ENCODE measurements at regions not wholly inside any gene's neighbourhood (a gene's known extent, or its start where the extent isn't known, plus 50 kb on each side); places are given as distances from the start of the nearest gene placed in this dataset.
"Not testable (repeated sequence)": the region's sequence is repeated elsewhere in the genome, so short reads cannot be mapped to it uniquely, and the experiment has no call there.

- H3K4me1 ChIP-seq: no peaks in the 10 kb centered on the region
- no peak for DNase-seq
- H3K9me3 ChIP-seq: no peaks in the 10 kb centered on the region
- H3K4me3 ChIP-seq: no peak overlapping the region
- TF ChIP-seq POLR2A (IDR thresholded peaks at IDR 0.05): no peak
- no peak for TF ChIP-seq CTCF (IDR thresholded peaks at IDR 0.05)
- no peak overlapping the region for H3K27ac ChIP-seq
- no peaks in the 10 kb centered on the region for H3K27me3 ChIP-seq
- H3K36me3 ChIP-seq: no peaks in the 10 kb centered on the region
Measured at GRCh38 chr3:20456511-20456910, 270.5 kb upstream of the SGO1 start.

GRCh38 chr3:20451170-20451569, 265.2 kb upstream of the SGO1 start:
- no peak for DNase-seq

GRCh38 chr3:20450611-20451010, 264.6 kb upstream of the SGO1 start:
- TF ChIP-seq POLR2A (IDR thresholded peaks at IDR 0.05) (no peak), CTCF (IDR thresholded peaks at IDR 0.05) (no peak)
- DNase-seq: no peak

More at GRCh38 chr3:20451170-20451569, 265.2 kb upstream of the SGO1 start:
- no peaks in the 10 kb centered on the region for H3K36me3 ChIP-seq
- no peaks in the 10 kb centered on the region for H3K9me3 ChIP-seq
- no peak overlapping the region for H3K27ac ChIP-seq
- H3K27me3 ChIP-seq: no peaks in the 10 kb centered on the region
- H3K4me3 ChIP-seq: no peak overlapping the region
- no peaks in the 10 kb centered on the region for H3K4me1 ChIP-seq
- TF ChIP-seq POLR2A (IDR thresholded peaks at IDR 0.05) (no peak), CTCF (IDR thresholded peaks at IDR 0.05) (no peak)

GRCh38 chr3:20442846-20443245, 256.8 kb upstream of the SGO1 start:
- no peak overlapping the region for H3K4me3 ChIP-seq
- no peak for TF ChIP-seq POLR2A (IDR thresholded peaks at IDR 0.05)
- TF ChIP-seq CTCF (IDR thresholded peaks at IDR 0.05): no peak
- no peak overlapping the region for H3K27ac ChIP-seq
- no peak for DNase-seq
- H3K9me3 ChIP-seq: no peaks in the 10 kb centered on the region
- H3K27me3 ChIP-seq: no peaks in the 10 kb centered on the region
- no peaks in the 10 kb centered on the region for H3K4me1 ChIP-seq
- H3K36me3 ChIP-seq: no peaks in the 10 kb centered on the region

More at GRCh38 chr3:20450611-20451010, 264.6 kb upstream of the SGO1 start:
- Histone ChIP-seq H3K27me3 (no peaks in the 10 kb centered on the region), H3K9me3 (no peaks in the 10 kb centered on the region), H3K4me1 (no peaks in the 10 kb centered on the region), H3K4me3 (no peak overlapping the region), H3K27ac (no peak overlapping the region), H3K36me3 (no peaks in the 10 kb centered on the region)

- DNase-seq, H3K9me3 ChIP-seq, H3K4me1 ChIP-seq, H3K27ac ChIP-seq, H3K36me3 ChIP-seq, H3K4me3 ChIP-seq, H3K27me3 ChIP-seq: not testable (repeated sequence)
Measured at GRCh38 chr3:20427268-20427667, 241.3 kb upstream of the SGO1 start.

- TF ChIP-seq CTCF (IDR thresholded peaks at IDR 0.05) (no peak), POLR2A (IDR thresholded peaks at IDR 0.05) (no peak)
- Histone ChIP-seq H3K9me3 (no peaks in the 10 kb centered on the region), H3K4me1 (no peaks in the 10 kb centered on the region), H3K27me3 (no peaks in the 10 kb centered on the region), H3K27ac (no peak overlapping the region), H3K4me3 (no peak overlapping the region), H3K36me3 (no peaks in the 10 kb centered on the region)
- no peak for DNase-seq
Measured at GRCh38 chr3:20425138-20425537, 239.1 kb upstream of the SGO1 start.

Measured in Peyer's patch (tissue), 4 donors.